Fibroblast of the conjunctiva (primary cell): ENCODE measurements at regions not wholly inside any gene's neighbourhood (a gene's known extent, or its start where the extent isn't known, plus 50 kb on each side); places are given as distances from the start of the nearest gene placed in this dataset.
"Not testable (repeated sequence)": the region's sequence is repeated elsewhere in the genome, so short reads cannot be mapped to it uniquely, and the experiment has no call there.

Source experiments
- DNase-seq: peaks from one replicate; pipeline ENCODE4 v3.0.0-alpha.2; 2010; ENCODE audit warnings: low read depth

DNA sequence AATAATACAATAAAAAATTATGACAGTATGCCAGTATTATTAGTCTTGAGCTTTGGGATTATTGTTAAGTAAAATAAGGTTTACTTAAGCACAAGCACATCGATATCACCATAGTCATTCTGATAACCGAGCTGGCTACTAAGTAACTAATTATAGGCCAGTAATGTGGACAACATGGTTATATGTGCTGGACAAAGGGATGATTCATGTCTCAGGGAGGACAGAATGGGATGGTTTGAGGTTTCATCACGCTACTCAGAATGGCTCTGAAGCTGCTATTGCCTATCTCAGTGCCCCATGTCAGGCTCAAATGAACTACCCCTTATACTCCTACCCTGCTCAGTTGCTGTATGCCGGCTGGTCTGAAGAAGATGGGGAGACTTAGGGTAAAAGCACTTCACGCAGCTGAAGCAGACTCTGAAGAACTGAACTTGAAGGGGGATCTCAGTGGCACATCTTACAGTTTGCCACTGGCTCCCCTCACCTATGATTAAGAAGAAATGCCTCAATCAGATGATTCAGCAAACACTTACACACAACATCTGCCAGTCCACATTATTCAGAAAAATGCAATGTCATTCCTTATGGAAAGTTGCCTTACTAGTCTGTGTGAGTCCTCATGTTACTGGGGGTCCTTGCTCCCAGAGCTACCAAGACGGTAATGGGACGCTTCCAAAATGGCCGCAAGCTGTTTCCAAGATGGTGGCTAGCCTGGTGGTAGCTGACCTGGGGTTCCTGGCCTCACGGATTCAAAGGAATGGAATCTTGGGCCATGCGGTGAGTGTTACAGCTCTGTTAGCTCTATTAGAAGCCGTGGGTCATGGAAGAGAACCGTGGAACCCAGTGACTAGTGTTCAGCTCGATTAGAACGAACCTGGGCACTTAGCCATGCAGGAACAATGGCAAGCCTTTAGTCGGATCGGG is 1098.6 kb downstream of the TAF11L14 start:
- DNase-seq: no peak

GRCh38 chr5:18736051-18736398 is 1101.8 kb downstream of the TAF11L14 start:
- no peak for DNase-seq

DNA sequence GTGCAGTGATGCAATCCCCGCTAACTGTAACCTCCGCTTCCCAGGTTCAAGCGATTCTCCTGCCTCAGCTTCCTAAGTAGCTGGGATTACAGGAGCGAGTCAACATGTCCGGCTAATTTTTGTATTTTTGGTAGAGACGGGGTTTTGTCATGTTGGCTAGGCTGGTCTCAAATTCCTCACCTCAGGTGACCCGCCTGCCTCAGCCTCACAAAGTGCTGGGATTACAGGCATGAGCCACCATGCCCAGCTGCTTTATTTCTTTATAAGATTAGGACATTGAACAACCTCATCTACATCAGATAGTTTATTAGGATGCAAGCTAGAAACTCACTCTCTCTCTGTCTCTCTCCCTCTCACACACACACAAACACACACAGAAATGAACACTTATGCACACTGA is 1102.5 kb downstream of the TAF11L14 start:
- DNase-seq: not testable (repeated sequence)

GRCh38 chr5:18740301-18740700 is 1106.0 kb downstream of the TAF11L14 start:
- DNase-seq: no peak

- no peak for DNase-seq
These were observed 1108.6 kb downstream of the TAF11L14 start for GRCh38 chr5:18742830-18743229.

DNA sequence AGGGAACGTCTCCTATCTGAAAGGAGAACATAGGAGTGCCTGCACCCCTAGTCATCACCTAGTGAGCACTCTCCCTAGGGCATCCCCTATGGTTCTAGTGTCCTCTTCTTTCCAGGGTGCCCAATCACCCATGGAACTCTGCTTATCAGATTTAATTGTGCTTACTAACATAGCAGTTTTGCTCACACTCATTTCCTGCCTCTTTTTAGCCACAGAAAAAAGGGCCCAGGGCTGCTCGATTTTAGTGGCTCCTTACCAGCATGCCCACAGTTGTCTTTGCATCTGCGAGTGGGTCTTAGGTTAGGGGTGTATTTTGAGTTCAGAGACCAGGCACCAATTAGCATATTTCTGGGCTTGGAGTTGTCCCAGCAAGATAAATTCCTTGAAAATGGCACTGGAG is 1110.2 kb downstream of the TAF11L14 start:
- DNase-seq: no peak

GRCh38 chr5:18745042-18745987 is 1111.1 kb downstream of the TAF11L14 start:
- DNase-seq: no peak

- no peak for DNase-seq
These were observed 1111.8 kb downstream of the TAF11L14 start for GRCh38 chr5:18745988-18746615.

GRCh38 chr5:18749763-18750162 is 1115.5 kb downstream of the TAF11L14 start:
- no peak for DNase-seq

DNA sequence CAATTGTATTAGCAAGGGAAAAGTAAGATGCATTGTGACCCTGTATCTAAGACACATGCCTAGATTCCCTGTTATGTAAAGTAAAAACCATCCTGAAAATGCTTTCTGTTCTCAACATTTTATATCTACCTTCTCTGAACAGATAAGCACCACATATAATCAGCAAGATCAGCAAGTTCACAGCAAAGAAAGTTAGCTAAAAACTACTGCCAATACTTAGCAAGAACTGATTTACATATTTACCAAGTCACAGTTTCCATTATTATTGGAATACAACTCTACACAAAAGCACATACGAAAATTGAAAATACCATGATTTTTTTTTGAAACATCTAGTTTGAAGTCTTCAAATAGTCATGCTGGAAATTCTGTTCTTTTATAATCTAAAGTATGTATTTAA is 1118.1 kb downstream of the TAF11L14 start:
- DNase-seq: no peak

DNA sequence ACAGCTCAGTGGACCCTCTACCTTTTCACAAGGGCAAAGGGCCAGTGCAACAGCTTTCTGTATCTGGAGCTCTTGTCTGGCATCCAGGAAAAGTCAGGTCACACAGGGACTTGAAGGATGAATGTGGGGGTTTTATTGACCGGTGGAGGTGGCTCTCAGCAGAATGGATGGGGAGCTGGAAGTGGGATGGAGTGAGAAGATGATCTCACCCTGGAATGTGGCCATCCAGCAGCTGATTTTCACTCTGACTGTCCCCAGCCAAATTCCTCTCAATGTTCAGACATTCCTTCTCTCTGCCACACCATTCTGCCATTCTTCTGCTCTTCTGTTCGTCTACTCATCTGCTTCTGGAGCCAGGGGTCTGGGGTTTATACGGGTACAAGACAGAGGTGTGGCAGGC is 1119.9 kb downstream of the TAF11L14 start:
- no peak for DNase-seq

- no peak for DNase-seq
These were observed 1127.5 kb downstream of the TAF11L14 start for GRCh38 chr5:18761801-18762200.

DNA sequence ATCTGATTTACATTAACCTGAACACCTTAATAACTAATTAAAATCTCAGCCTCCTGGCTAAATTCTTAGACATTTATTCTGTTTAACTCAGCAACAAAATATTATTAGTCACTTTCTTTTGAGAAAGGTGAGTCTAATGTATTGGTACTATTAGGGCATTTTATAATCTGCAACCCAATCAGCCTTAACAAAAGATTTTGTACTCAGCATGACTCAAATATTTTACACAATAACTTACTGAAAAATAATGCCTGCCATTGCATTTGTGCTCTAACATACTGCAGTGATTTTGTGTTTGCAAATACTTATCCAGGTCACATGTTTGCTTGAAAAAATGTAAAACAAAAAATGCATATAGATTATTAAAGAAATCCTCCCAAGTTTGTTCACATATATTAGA is 1129.9 kb downstream of the TAF11L14 start:
- no peak for DNase-seq

DNA sequence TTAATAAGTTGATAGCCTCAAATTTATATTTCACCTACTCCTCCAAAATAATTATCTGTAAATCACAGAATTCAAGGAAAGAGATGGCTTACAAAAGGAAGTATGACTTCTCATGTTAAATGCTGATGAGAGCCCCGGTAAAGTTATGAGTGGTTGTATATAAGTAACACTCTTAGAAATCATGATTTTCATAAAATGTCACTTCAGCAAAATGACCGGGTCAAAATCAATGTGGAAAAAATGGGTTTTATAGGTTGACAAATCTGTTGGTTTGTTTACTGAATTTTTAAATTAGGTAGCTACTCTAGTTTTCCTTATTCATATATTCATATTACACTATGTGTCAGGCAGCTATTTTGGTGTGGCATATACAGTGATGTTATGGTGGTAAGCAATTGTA is 1131.0 kb downstream of the TAF11L14 start:
- no peak for DNase-seq

GRCh38 chr5:18771097-18771610 is 1136.9 kb downstream of the TAF11L14 start:
- DNase-seq: no peak

- no peak for DNase-seq
These were observed 1138.2 kb downstream of the TAF11L14 start for GRCh38 chr5:18772475-18772874.

DNA sequence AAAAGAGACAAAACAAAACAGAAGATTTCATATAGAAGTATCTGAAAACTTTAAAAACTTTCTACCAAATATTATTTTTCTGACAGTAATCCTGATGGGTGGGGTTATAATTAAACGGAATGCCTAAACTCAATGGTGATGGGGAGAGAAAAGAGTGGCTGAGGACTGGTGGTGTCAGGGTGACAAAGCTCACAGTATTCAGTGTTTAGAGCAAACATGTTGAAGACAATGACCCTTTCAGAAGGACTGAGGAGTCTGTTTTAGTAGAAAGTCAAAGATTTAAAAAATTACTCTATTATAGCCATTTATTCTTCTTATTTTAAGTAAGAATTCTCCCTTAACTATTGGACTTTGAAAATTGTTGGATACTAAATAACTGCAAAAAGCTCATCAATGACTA is 1144.0 kb downstream of the TAF11L14 start:
- DNase-seq: no peak

DNA sequence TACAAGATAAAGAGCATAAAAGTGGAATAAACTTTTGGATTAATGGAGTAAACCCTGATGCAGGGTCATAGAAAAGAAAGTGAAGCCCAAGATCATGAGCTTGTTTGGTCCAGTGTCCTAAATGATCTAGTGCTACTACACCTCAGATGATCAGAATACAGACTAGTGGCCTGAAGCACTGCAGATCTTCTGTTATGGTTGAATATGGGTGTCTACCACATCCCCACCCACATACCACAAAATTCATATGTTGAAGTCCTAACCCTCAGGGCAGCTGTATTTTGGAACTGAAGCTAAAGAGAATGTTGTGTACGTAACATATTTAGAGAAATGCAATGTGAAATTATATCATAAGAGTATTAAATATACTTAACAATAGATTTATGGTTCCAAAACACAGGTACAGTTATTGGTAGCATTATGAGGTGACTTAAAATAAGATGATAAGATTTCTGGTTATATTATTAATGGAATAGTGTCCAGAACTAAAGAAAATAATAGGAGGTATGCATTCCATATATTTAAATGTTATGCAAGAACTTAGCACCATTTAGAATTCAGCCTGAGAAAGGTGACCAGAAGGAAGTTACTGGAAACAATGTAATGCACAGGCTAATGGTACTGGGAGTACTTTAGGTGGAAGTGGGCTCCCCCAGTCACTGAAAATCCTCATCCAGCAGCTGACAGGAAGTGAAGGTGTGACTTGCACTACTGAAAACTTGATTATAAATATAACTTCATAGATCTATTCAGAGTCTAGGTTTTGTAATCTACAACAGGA is 1155.1 kb downstream of the TAF11L14 start:
- DNase-seq: no peak

DNA sequence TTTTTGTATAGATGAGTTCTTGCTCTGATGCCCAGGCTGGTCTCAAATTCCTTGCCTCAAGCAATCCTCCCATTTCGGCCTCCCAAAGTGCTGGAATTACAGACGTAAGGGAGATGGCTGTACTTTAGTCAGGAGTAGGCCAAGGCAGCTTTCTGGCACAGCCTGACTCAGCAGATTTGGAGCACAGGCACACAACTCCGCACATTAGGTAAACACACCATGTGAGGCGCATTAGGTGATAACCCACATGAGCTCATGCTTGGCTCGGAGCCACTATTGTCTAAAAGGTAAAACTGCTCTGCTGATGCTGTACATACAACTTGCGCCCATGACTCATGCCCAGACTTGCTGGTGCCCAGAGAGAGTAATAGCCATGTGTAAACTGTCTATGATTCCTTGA is 1157.9 kb downstream of the TAF11L14 start:
- DNase-seq: no peak

GRCh38 chr5:18797222-18797621 is 1163.0 kb downstream of the TAF11L14 start:
- DNase-seq: no peak

DNA sequence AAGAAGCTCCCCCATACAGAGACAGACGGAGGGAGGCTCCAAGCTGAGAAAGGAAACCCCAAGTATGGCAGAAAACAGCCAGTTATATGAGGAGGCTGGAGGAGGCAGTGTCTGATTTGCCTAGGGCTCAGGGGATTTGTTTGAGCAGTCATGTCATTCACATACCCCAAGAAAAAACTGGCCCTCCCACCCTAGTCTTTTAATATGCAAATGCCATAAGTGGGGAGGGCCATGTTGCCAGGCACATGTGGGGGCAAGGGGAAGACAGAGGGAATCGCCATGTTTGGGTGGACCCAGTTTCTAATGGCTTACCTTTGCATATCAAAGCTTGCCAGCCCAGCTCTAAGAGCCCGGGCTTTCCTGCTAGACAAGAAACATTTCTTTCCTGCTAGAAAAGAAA is 1163.8 kb downstream of the TAF11L14 start:
- no peak for DNase-seq
